IMR-90 (cell line): ENCODE measurements at regions not wholly inside any gene's neighbourhood (a gene's known extent, or its start where the extent isn't known, plus 50 kb on each side); places are given as distances from the start of the nearest gene placed in this dataset.

Experiments used
- ATAC-seq: fragments of 200-7000 bp; cut with Tn5 transposase; 2 replicates; pipeline ENCODE4 v1.9.1; 2020; ENCODE audit warnings: low read depth, mild to moderate bottlenecking, moderate library complexity
- BruUV-seq: library from RNA; stranded (reverse); fragments of 400-500 nt; replicated peaks from 2 replicates; lab custom pipeline; 2021; lab: Mats Ljungman, UMichigan
- CTCF ChIA-PET: fragments of 300-600 bp; formaldehyde crosslinking; extraction: SDS; loops from one replicate; lab custom pipeline; 2021; ENCODE audit warnings: antibody characterized with exemption; lab: Yijun Ruan, JAX
- POLR2A ChIA-PET: fragments of 300-600 bp; sonication (Branson Sonifier 250); formaldehyde crosslinking; loops from one replicate; lab custom pipeline; 2022; ENCODE audit warnings: antibody characterized with exemption; ENCODE audit not compliant: unreplicated experiment; lab: Charles Lee
- DNase-seq: peaks from one replicate; pipeline ENCODE4 v3.0.0; 2013
- H2AFZ ChIP-seq: replicated peaks from 2 replicates; pipeline ENCODE3; 2013; ENCODE audit warnings: low read length, mild to moderate bottlenecking; ENCODE audit not compliant: poor library complexity
- H2AK5ac ChIP-seq: 2 replicates; pipeline ENCODE4 v1.6.1; 2013; ENCODE audit warnings: low read depth, low read length, inconsistent platforms
- H2AK9ac ChIP-seq: replicated peaks from 2 replicates; pipeline ENCODE3; 2013; ENCODE audit warnings: mild to moderate bottlenecking, low read depth, low read length, moderate library complexity; ENCODE audit not compliant: poor library complexity
- H2BK120ac ChIP-seq: 2 replicates; pipeline ENCODE4 v1.6.1; 2013; ENCODE audit warnings: low read depth, low read length, inconsistent platforms
- H2BK15ac ChIP-seq: 3 replicates; pipeline ENCODE4 v1.6.1; 2013; ENCODE audit warnings: low read depth, low read length, inconsistent platforms
- H2BK20ac ChIP-seq: 2 replicates; pipeline ENCODE4 v1.6.1; 2013; ENCODE audit warnings: low read depth, mild to moderate bottlenecking, inconsistent platforms, low read length, moderate library complexity
- H2BK5ac ChIP-seq: 2 replicates; pipeline ENCODE4 v1.6.1; 2013; ENCODE audit warnings: mild to moderate bottlenecking, low read depth, low read length, inconsistent platforms; ENCODE audit not compliant: poor library complexity, severe bottlenecking
- H3K14ac ChIP-seq: replicated peaks from 2 replicates; pipeline ENCODE4 v1.6.1; 2013; ENCODE audit warnings: low read depth, low read length, inconsistent platforms
- H3K18ac ChIP-seq: 2 replicates; pipeline ENCODE4 v1.6.1; 2013; ENCODE audit warnings: low read depth, low read length, control low read depth
- H3K23ac ChIP-seq: 2 replicates; pipeline ENCODE4 v1.6.1; 2013; ENCODE audit warnings: low read depth, low read length, inconsistent platforms
- H3K27ac ChIP-seq: 2 replicates; pipeline ENCODE4 v1.5.1; 2013; ENCODE audit warnings: mild to moderate bottlenecking, control low read depth, low read length; ENCODE audit not compliant: insufficient read depth
- H3K27me3 ChIP-seq: 2 replicates; pipeline ENCODE4 v1.6.1; 2013; ENCODE audit warnings: low read length; ENCODE audit not compliant: control insufficient read depth, insufficient read depth
- H3K36me3 ChIP-seq: 2 replicates; pipeline ENCODE4 v1.6.1; 2013; ENCODE audit warnings: low read length, mixed read lengths; ENCODE audit not compliant: control insufficient read depth, insufficient read depth
- H3K4ac ChIP-seq: 2 replicates; pipeline ENCODE4 v1.6.1; 2013; ENCODE audit warnings: low read depth, low read length, inconsistent platforms
- H3K4me1 ChIP-seq: 2 replicates; pipeline ENCODE4 v1.6.1; 2013; ENCODE audit warnings: low read length, mixed read lengths; ENCODE audit not compliant: control insufficient read depth, insufficient read depth
- H3K4me2 ChIP-seq: 2 replicates; pipeline ENCODE4 v1.6.1; 2013; ENCODE audit warnings: low read depth, mild to moderate bottlenecking, control low read depth, low read length, moderate library complexity
- H3K4me3 ChIP-seq: 2 replicates; pipeline ENCODE4 v1.5.1; 2013; ENCODE audit warnings: low read depth, mild to moderate bottlenecking, control low read depth, low read length, moderate library complexity; ENCODE audit not compliant: insufficient read depth
- H3K56ac ChIP-seq: 2 replicates; pipeline ENCODE4 v1.6.1; 2013; ENCODE audit warnings: low read length, inconsistent platforms; ENCODE audit not compliant: insufficient read depth; ENCODE audit errors: extremely low read depth
- H3K79me1 ChIP-seq, 2 experiments: 2 replicates each; pipeline ENCODE4 v1.6.1; 2013; ENCODE audit warnings: low read length in 2 of 2, inconsistent platforms in 1 of 2, low read depth in 1 of 2
- H3K9ac ChIP-seq: 2 replicates; pipeline ENCODE4 v1.6.1; 2013; ENCODE audit warnings: low read depth, low read length, control low read depth
- H3K9me1 ChIP-seq: 2 replicates; pipeline ENCODE4 v1.6.1; 2013; ENCODE audit warnings: low read length, inconsistent platforms; ENCODE audit not compliant: insufficient read depth
- H3K9me3 ChIP-seq: 2 replicates; pipeline ENCODE4 v1.6.1; 2013; ENCODE audit warnings: low read length; ENCODE audit not compliant: control insufficient read depth, insufficient read depth
- H4K20me1 ChIP-seq: 2 replicates; pipeline ENCODE4 v1.6.1; 2013; ENCODE audit warnings: low read length, inconsistent platforms; ENCODE audit not compliant: insufficient read depth
- H4K5ac ChIP-seq: 2 replicates; pipeline ENCODE4 v1.6.1; 2013; ENCODE audit warnings: mild to moderate bottlenecking, low read depth, low read length, control low read depth
- H4K8ac ChIP-seq, 2 experiments: 2 replicates each; pipeline ENCODE4 v1.6.1; 2013; ENCODE audit warnings: low read depth in 2 of 2, low read length in 2 of 2, control low read depth in 1 of 2, inconsistent platforms in 1 of 2
- H4K91ac ChIP-seq: 2 replicates; pipeline ENCODE4 v1.6.1; 2013; ENCODE audit warnings: low read depth, low read length, inconsistent platforms; ENCODE audit not compliant: insufficient read depth
- BHLHE40 ChIP-seq: fragments of 150-350 bp; IDR thresholded peaks from 2 replicates; pipeline ENCODE4 v1.6.1; 2016; ENCODE audit warnings: mild to moderate bottlenecking, low read depth, low read length
- CEBPB ChIP-seq: IDR thresholded peaks from 2 replicates; pipeline ENCODE4 v1.6.1; 2012; ENCODE audit warnings: low read depth, low read length, improper control_type of control experiment
- CHD1 ChIP-seq: IDR thresholded peaks from 2 replicates; pipeline ENCODE4 v1.6.1; 2012; ENCODE audit warnings: low read depth, low read length, improper control_type of control experiment
- CTCF ChIP-seq: conservative IDR thresholded peaks from 2 replicates; pipeline ENCODE4 v1.5.1; 2012; ENCODE audit warnings: mild to moderate bottlenecking, low read depth, low read length, improper control_type of control experiment
- FOS ChIP-seq: fragments of 150-350 bp; IDR thresholded peaks from 2 replicates; pipeline ENCODE4 v1.6.1; 2016; ENCODE audit warnings: low read depth, low read length
- MAFK ChIP-seq: IDR thresholded peaks from 2 replicates; pipeline ENCODE4 v1.6.1; 2012; ENCODE audit warnings: low read depth, low read length, improper control_type of control experiment
- MAZ ChIP-seq: IDR thresholded peaks from 2 replicates; pipeline ENCODE4 v1.6.1; 2012; ENCODE audit warnings: low read depth, mild to moderate bottlenecking, low read length, improper control_type of control experiment, moderate library complexity, borderline replicate concordance
- MXI1 ChIP-seq: IDR thresholded peaks from 2 replicates; pipeline ENCODE4 v1.6.1; 2012; ENCODE audit warnings: low read depth, mild to moderate bottlenecking, low read length, moderate library complexity, borderline replicate concordance
- NFE2L2 ChIP-seq: fragments of 150-350 bp; IDR thresholded peaks from 2 replicates; pipeline ENCODE4 v1.6.1; 2016; ENCODE audit warnings: low read depth, mild to moderate bottlenecking, low read length
- POLR2A ChIP-seq: IDR thresholded peaks from 2 replicates; pipeline ENCODE4 v1.6.1; 2012; ENCODE audit warnings: mild to moderate bottlenecking, low read depth, low read length
- RAD21 ChIP-seq: IDR thresholded peaks from 2 replicates; pipeline ENCODE4 v1.6.1; 2012; ENCODE audit warnings: low read length, improper control_type of control experiment
- RCOR1 ChIP-seq: IDR thresholded peaks from 2 replicates; pipeline ENCODE4 v1.6.1; 2012; ENCODE audit warnings: mild to moderate bottlenecking, low read length, improper control_type of control experiment; ENCODE audit not compliant: insufficient replicate concordance
- RFX5 ChIP-seq: IDR thresholded peaks from 2 replicates; pipeline ENCODE4 v1.8.0; 2012; ENCODE audit warnings: low read depth, mild to moderate bottlenecking, low read length, moderate library complexity
- SMC3 ChIP-seq: fragments of 150-350 bp; IDR thresholded peaks from 2 replicates; pipeline ENCODE4 v1.6.1; 2016; ENCODE audit warnings: low read depth, mild to moderate bottlenecking, antibody characterized with exemption, low read length, moderate library complexity
- USF2 ChIP-seq: fragments of 150-350 bp; IDR thresholded peaks from 2 replicates; pipeline ENCODE4 v1.6.1; 2017; ENCODE audit warnings: mild to moderate bottlenecking, antibody characterized with exemption, low read length, low read depth
- WGBS, 2 experiments: methylation state at CpG; one replicate each; pipeline versions ENCODE4 v1.1.5 to v1.1.7; 2013; ENCODE audit warnings: missing lambda C conversion rate in 2 of 2; ENCODE audit not compliant: insufficient read length in 1 of 2; ENCODE audit errors: extremely low coverage in 2 of 2; 5-methylcytosine and 5-hydroxymethylcytosine counted together
- dilution Hi-C: fragments of 300-500 bp; cut with HindIII; formaldehyde crosslinking; loops from one replicate; pipeline ENCODE4 v1.14.3; 2018; ENCODE audit warnings: low sequenced_read_pairs; ENCODE audit not compliant: unreplicated experiment
- in situ Hi-C: fragments of 300-500 bp; cut with MboI; formaldehyde crosslinking; loops from 3 replicates; pipeline ENCODE4 v1.14.3; 2019; ENCODE audit warnings: low sequenced_read_pairs, inconsistent platforms, mixed read lengths
- intact Hi-C: fragments of 100-400 bp; cut with micrococcal nuclease; formaldehyde crosslinking; loops from 2 replicates; pipeline ENCODE4 v1.10.0; 2022
- TF ChIP-seq, protein P1 (sequence below): fragments of 150-350 bp; IDR thresholded peaks from 2 replicates; pipeline ENCODE4 v1.6.1; 2016; ENCODE audit warnings: low read depth, mild to moderate bottlenecking, low read length, moderate library complexity, borderline replicate concordance

DNA sequence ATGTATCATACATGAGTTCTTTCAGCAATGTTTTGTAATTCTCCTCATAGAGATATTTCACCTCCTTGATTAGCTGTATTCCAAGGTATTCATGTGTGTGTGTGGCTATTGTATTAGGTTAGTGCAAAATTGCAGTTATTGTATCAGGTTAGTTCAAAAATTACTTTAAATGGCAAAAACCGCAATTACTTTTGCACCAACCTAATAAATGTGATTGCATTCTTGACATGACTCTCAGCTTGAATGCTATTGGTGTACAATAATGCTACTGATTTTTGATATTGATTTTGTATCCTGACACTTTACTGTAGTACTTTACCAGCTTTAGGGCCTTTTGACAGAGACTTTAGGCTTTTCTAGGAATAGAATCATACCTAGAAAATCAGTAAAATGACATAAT lies 297.4 kb downstream of the ZWINT start:
- Histone ChIP-seq H2BK5ac (no peak overlapping the region), H3K23ac (no peak overlapping the region), H4K20me1 (no peaks in the 10 kb centered on the region), H3K79me1 (no peaks in the 10 kb centered on the region), H3K27me3 (no peaks in the 10 kb centered on the region), H3K4me1 (no peaks in the 10 kb centered on the region), H4K8ac (no peak overlapping the region), H3K9ac (no peak overlapping the region), H2BK20ac (no peak overlapping the region), H2BK15ac (no peak overlapping the region), H3K4me3 (no peak overlapping the region), H3K36me3 (no peaks in the 10 kb centered on the region), H2BK120ac (no peak overlapping the region), H4K91ac (no peak overlapping the region), H3K4me2 (no peak overlapping the region), H2AK5ac (no peak overlapping the region), H3K18ac (no peak overlapping the region), H3K9me1 (no peaks in the 10 kb centered on the region), H4K5ac (no peak overlapping the region), H3K27ac (no peak overlapping the region), H2AFZ (no peak overlapping the region), H3K4ac (no peak overlapping the region), H3K14ac (no peak overlapping the region), H3K9me3 (peaks cover 10% of the 10 kb centered on the region; the same call in 1 of the 2 replicates), H2AK9ac (no peak overlapping the region), H3K56ac (no peak overlapping the region)
- in situ Hi-C loops = no loop called here
- no peak for TF ChIP-seq MAZ
- TF ChIP-seq CHD1 = no peak
- no peak for TF ChIP-seq POLR2A
- TF ChIP-seq, protein P1, sequence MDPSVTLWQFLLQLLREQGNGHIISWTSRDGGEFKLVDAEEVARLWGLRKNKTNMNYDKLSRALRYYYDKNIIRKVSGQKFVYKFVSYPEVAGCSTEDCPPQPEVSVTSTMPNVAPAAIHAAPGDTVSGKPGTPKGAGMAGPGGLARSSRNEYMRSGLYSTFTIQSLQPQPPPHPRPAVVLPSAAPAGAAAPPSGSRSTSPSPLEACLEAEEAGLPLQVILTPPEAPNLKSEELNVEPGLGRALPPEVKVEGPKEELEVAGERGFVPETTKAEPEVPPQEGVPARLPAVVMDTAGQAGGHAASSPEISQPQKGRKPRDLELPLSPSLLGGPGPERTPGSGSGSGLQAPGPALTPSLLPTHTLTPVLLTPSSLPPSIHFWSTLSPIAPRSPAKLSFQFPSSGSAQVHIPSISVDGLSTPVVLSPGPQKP = no peak
- TF ChIP-seq MAFK = no peak
- no peak for TF ChIP-seq BHLHE40
- no peak for TF ChIP-seq RCOR1
- no peak for TF ChIP-seq RFX5
- TF ChIP-seq NFE2L2 = no peak
- no peak for TF ChIP-seq MXI1
- no peak for TF ChIP-seq CEBPB
- TF ChIP-seq RAD21 = no peak
- TF ChIP-seq SMC3 = no peak
- TF ChIP-seq USF2 = no peak
- TF ChIP-seq FOS = no peak
- no peak for TF ChIP-seq CTCF
- intact Hi-C loops = no loop called here
- BruUV-seq = no TSS peak
- POLR2A ChIA-PET = no interaction called here
- no CpG with 5 or more reads among the region's 1 CpG for WGBS, 2 experiments
- dilution Hi-C loops = no loop called here
- CTCF ChIA-PET = no interaction called here
- DNase-seq (no peak), ATAC-seq (no peak)
